Tibial nerve (tissue), 4 donors: ENCODE measurements at regions not wholly inside any gene's neighbourhood (a gene's known extent, or its start where the extent isn't known, plus 50 kb on each side); places are given as distances from the start of the nearest gene placed in this dataset.

Experiments used
- CTCF ChIP-seq, 5 experiments: fragments of 200-600 bp in 3 of 5; fragments of 450-650 bp in 2 of 5; sonication (generic) in 3 of 5; IDR thresholded peaks; one replicate each; pipeline ENCODE4 v1.5.1; 2016 to 2019; ENCODE audit warnings: antibody characterized with exemption in 5 of 5, mild to moderate bottlenecking in 3 of 5, moderate library complexity in 2 of 5
- EP300 ChIP-seq, 2 donors: sonication (generic); formaldehyde crosslinking; IDR thresholded peaks; one replicate each; pipeline ENCODE4 v1.6.1; 2017; ENCODE audit warnings: antibody characterized with exemption in 2 of 2, mild to moderate bottlenecking in 1 of 2
- POLR2A ChIP-seq, 2 donors: fragments of 450-650 bp; IDR thresholded peaks; one replicate each; pipeline ENCODE4 v1.6.1; 2017; ENCODE audit warnings: antibody characterized with exemption in 2 of 2, mild to moderate bottlenecking in 2 of 2, moderate library complexity in 2 of 2

GRCh38 chr5:161190778-161191177 lies 338.8 kb upstream of the ATP10B start:
- TF ChIP-seq CTCF (IDR thresholded peaks at IDR 0.05) (no peak), POLR2A (IDR thresholded peaks at IDR 0.05) (no peak), EP300 (IDR thresholded peaks at IDR 0.05) (no peak)
